HepG2 (cell line): ENCODE measurements at regions not wholly inside any gene's neighbourhood (a gene's known extent, or its start where the extent isn't known, plus 50 kb on each side); places are given as distances from the start of the nearest gene placed in this dataset.

Source experiments
- CTCF ChIP-seq: sonication (generic); formaldehyde crosslinking; IDR thresholded peaks from 2 replicates; pipeline ENCODE4 v1.5.0; 2020; ENCODE audit warnings: mild to moderate bottlenecking, missing genetic modification reagents, moderate library complexity
- EZH2 ChIP-seq: conservative IDR thresholded peaks from 2 replicates; pipeline ENCODE4 v1.6.1; 2012; ENCODE audit warnings: mild to moderate bottlenecking, low read depth, low read length, moderate library complexity
- GATA4 ChIP-seq: sonication (generic); IDR thresholded peaks from 2 replicates; pipeline ENCODE4 v1.6.1; 2016; ENCODE audit warnings: antibody characterized with exemption, low read depth, borderline replicate concordance
- MAFK ChIP-seq, 2 experiments: IDR thresholded peaks in 1 of 2; conservative IDR thresholded peaks in 1 of 2; 2 replicates each; pipeline ENCODE4 v1.6.1; 2011; ENCODE audit warnings: improper control_type of control experiment in 2 of 2, low read length in 2 of 2
- NR2F6 ChIP-seq, 2 experiments: IDR thresholded peaks; 2 replicates each; pipeline ENCODE4 v1.6.1; 2016; ENCODE audit warnings: antibody characterized with exemption in 1 of 2, mild to moderate bottlenecking in 1 of 2
- SAP130 ChIP-seq: IDR thresholded peaks from 2 replicates; pipeline ENCODE4 v1.6.1; 2016; ENCODE audit warnings: low read depth
- ZNF264 ChIP-seq: sonication (generic); formaldehyde crosslinking; IDR thresholded peaks from 2 replicates; pipeline ENCODE4 v1.4.0; 2020; ENCODE audit warnings: missing genetic modification reagents

- TF ChIP-seq CTCF (no peak), SAP130 (CRISPR knock-in tag) (no peak), EZH2 (no peak), GATA4 (no peak), NR2F6 (IDR thresholded peaks at IDR 0.05) (no peak), NR2F6 (CRISPR knock-in tag; IDR thresholded peaks at IDR 0.05) (no peak), MAFK (conservative IDR thresholded peaks at IDR 0.05 in 1 of 2, IDR thresholded peaks at IDR 0.05 in 1 of 2; ENCODE audit: low read length in 2 of 2) (no peak), ZNF264 (CRISPR knock-in tag) (no peak)
Measured at GRCh38 chr11:87417951-87418350, 380.2 kb downstream of the TMEM135 start.
